ENCODE measurements at regions not wholly inside any gene's neighbourhood (a gene's known extent, or its start where the extent isn't known, plus 50 kb on each side); places are given as distances from the start of the nearest gene placed in this dataset.

- H3K9me3 ChIP-seq (ENCODE audit: control insufficient read depth, insufficient read depth, low read length), result no peaks in the 10 kb centered on the region
- DNase-seq (ENCODE audit: low read depth in 4 of 6, low spot score in 6 of 6), result no peak
- H3K27ac ChIP-seq (ENCODE audit: low read depth, low read length), result no peak overlapping the region
- 96% methylated on average over 5 of the region's 13 CpGs for WGBS (ENCODE audit: insufficient coverage)
- H3K36me3 ChIP-seq (ENCODE audit: control insufficient read depth, insufficient read depth, low read length), result no peaks in the 10 kb centered on the region
- no peak overlapping the region for H3K4me3 ChIP-seq (ENCODE audit: low read depth, low read length)
- no peaks in the 10 kb centered on the region for H3K27me3 ChIP-seq (ENCODE audit: control insufficient read depth, insufficient read depth, low read length)
- H3K4me1 ChIP-seq (ENCODE audit: control insufficient read depth, insufficient read depth, low read length), result no peaks in the 10 kb centered on the region
These were observed 91.9 kb upstream of the FLRT2 start for GRCh38 chr14:85438001-85438400.

- WGBS (ENCODE audit: insufficient coverage), result 79% methylated on average over 4 of the region's 4 CpGs
- Histone ChIP-seq H3K27ac (ENCODE audit: low read depth, low read length) (no peak overlapping the region), H3K27me3 (ENCODE audit: control insufficient read depth, insufficient read depth, low read length) (no peaks in the 10 kb centered on the region), H3K36me3 (ENCODE audit: control insufficient read depth, insufficient read depth, low read length) (no peaks in the 10 kb centered on the region), H3K9me3 (ENCODE audit: control insufficient read depth, insufficient read depth, low read length) (no peaks in the 10 kb centered on the region), H3K4me1 (ENCODE audit: control insufficient read depth, insufficient read depth, low read length) (no peaks in the 10 kb centered on the region), H3K4me3 (ENCODE audit: low read depth, low read length) (no peak overlapping the region)
- DNase-seq (ENCODE audit: low read depth in 4 of 6, low spot score in 6 of 6), result no peak
These were observed 91.4 kb upstream of the FLRT2 start for GRCh38 chr14:85438481-85438942.

GRCh38 chr14:85439696-85440328, 90.1 kb upstream of the FLRT2 start:
- no peaks in the 10 kb centered on the region for H3K9me3 ChIP-seq (ENCODE audit: control insufficient read depth, insufficient read depth, low read length)
- no CpG with 5 or more reads among the region's 4 CpGs for WGBS (ENCODE audit: insufficient coverage)
- no peaks in the 10 kb centered on the region for H3K27me3 ChIP-seq (ENCODE audit: control insufficient read depth, insufficient read depth, low read length)
- H3K36me3 ChIP-seq (ENCODE audit: control insufficient read depth, insufficient read depth, low read length), result no peaks in the 10 kb centered on the region
- no peak for DNase-seq (ENCODE audit: low read depth in 4 of 6, low spot score in 6 of 6)
- no peaks in the 10 kb centered on the region for H3K4me1 ChIP-seq (ENCODE audit: control insufficient read depth, insufficient read depth, low read length)
- no peak overlapping the region for H3K27ac ChIP-seq (ENCODE audit: low read depth, low read length)
- no peak overlapping the region for H3K4me3 ChIP-seq (ENCODE audit: low read depth, low read length)

GRCh38 chr14:85441909-85442643, 87.9 kb upstream of the FLRT2 start:
- Histone ChIP-seq H3K4me1 (ENCODE audit: control insufficient read depth, insufficient read depth, low read length) (no peaks in the 10 kb centered on the region), H3K4me3 (ENCODE audit: low read depth, low read length) (no peak overlapping the region), H3K9me3 (ENCODE audit: control insufficient read depth, insufficient read depth, low read length) (no peaks in the 10 kb centered on the region), H3K27me3 (ENCODE audit: control insufficient read depth, insufficient read depth, low read length) (no peaks in the 10 kb centered on the region), H3K36me3 (ENCODE audit: control insufficient read depth, insufficient read depth, low read length) (no peaks in the 10 kb centered on the region), H3K27ac (ENCODE audit: low read depth, low read length) (no peak overlapping the region)
- DNase-seq (ENCODE audit: low read depth in 4 of 6, low spot score in 6 of 6), result no peak
- no CpG with 5 or more reads among the region's 2 CpGs for WGBS (ENCODE audit: insufficient coverage)

- Histone ChIP-seq H3K27me3 (ENCODE audit: control insufficient read depth, insufficient read depth, low read length) (no peaks in the 10 kb centered on the region), H3K36me3 (ENCODE audit: control insufficient read depth, insufficient read depth, low read length) (no peaks in the 10 kb centered on the region), H3K9me3 (ENCODE audit: control insufficient read depth, insufficient read depth, low read length) (no peaks in the 10 kb centered on the region), H3K27ac (ENCODE audit: low read depth, low read length) (no peak overlapping the region), H3K4me1 (ENCODE audit: control insufficient read depth, insufficient read depth, low read length) (no peaks in the 10 kb centered on the region), H3K4me3 (ENCODE audit: low read depth, low read length) (no peak overlapping the region)
- no CpG with 5 or more reads among the region's 1 CpG for WGBS (ENCODE audit: insufficient coverage)
- no peak for DNase-seq (ENCODE audit: low read depth in 4 of 6, low spot score in 6 of 6)
These were observed 86.9 kb upstream of the FLRT2 start for GRCh38 chr14:85442996-85443395.

DNA sequence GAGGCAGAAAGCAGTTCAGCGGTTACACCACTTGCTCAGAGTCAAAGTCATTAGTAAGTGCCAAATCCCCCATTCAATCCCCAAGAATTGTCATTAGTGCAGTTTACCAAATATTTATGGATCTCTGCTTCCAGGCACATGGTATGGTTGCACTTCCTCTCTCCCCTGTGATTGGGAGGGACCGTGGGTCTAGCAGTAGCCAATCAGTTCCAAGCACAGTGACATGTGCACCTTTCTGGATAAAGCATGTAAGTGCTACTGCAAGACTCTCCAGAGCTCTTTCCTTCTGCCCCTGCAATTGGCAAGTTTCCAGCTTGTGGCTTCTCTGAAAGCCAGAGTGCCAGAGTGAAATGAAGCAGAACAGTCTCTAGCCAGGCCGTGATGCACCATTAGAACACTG, 85.3 kb upstream of the FLRT2 start:
- H3K36me3 ChIP-seq (ENCODE audit: control insufficient read depth, insufficient read depth, low read length), result no peaks in the 10 kb centered on the region
- H3K4me3 ChIP-seq (ENCODE audit: low read depth, low read length), result no peak overlapping the region
- no peak overlapping the region for H3K27ac ChIP-seq (ENCODE audit: low read depth, low read length)

DNA sequence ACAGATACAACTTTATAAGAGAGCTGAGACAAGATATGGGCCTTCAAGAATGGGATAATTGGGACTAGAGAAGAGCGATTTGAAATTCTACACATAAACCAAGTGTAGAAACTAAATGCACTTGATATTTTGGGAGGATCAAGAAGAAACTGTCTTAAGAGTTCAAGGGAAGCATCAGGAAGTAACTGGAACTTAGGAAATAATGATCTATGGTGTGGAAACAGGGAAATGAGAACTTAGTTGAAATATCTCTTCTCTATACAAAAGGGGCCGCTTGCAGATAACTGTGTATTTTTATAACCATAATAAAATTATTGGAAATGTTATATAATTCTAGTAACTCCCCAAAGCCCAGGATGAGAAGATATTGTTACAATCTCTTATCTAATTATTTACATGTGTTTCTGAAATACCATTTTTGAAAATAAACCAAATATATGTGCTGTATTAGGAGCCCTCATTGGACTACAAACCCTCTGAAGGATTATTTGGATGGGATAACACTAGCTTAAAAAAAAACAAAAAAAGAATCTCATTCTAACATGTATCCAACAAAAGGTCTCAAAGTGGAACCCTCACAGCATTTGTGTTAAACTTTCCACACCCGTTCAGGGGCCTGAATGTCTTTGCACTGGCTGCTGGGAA, 84.7 kb upstream of the FLRT2 start:
- DNase-seq (ENCODE audit: low read depth in 4 of 6, low spot score in 6 of 6), result no peak
- Histone ChIP-seq H3K4me3 (ENCODE audit: low read depth, low read length) (no peak overlapping the region), H3K36me3 (ENCODE audit: control insufficient read depth, insufficient read depth, low read length) (no peaks in the 10 kb centered on the region), H3K27ac (ENCODE audit: low read depth, low read length) (no peak overlapping the region), H3K27me3 (ENCODE audit: control insufficient read depth, insufficient read depth, low read length) (no peaks in the 10 kb centered on the region), H3K4me1 (ENCODE audit: control insufficient read depth, insufficient read depth, low read length) (no peaks in the 10 kb centered on the region), H3K9me3 (ENCODE audit: control insufficient read depth, insufficient read depth, low read length) (no peaks in the 10 kb centered on the region)
- 88% methylated on average over 1 of the region's 3 CpGs for WGBS (ENCODE audit: insufficient coverage)

More for the DNA sequence above, 85.3 kb upstream of the FLRT2 start:
- no peaks in the 10 kb centered on the region for H3K9me3 ChIP-seq (ENCODE audit: control insufficient read depth, insufficient read depth, low read length)
- WGBS (ENCODE audit: insufficient coverage), result 100% methylated on average over 1 of the region's 3 CpGs
- H3K4me1 ChIP-seq (ENCODE audit: control insufficient read depth, insufficient read depth, low read length), result no peaks in the 10 kb centered on the region
- DNase-seq (ENCODE audit: low read depth in 4 of 6, low spot score in 6 of 6), result no peak
- no peaks in the 10 kb centered on the region for H3K27me3 ChIP-seq (ENCODE audit: control insufficient read depth, insufficient read depth, low read length)

GRCh38 chr14:85447883-85448282, 82.1 kb upstream of the FLRT2 start:
- WGBS (ENCODE audit: insufficient coverage), result 86% methylated on average over 2 of the region's 2 CpGs

DNA sequence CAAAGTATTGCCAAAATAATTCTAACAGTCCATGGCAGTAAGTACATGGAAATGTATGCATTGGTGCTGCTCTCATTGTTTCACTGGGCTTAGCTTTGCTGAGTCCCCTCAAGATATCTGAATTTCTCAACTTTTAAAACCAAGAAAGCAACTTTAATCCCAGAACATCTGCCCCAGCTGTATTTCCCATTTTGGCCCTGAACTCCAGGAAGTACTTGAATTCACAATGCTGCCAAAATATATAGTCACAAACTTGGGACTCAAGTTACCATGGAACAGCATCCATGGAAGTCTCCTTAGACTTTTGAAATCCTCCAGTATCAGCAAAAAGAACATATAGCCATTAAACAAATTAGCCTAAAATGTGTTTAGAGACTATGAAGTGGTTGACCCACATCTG, 78.5 kb upstream of the FLRT2 start:
- H3K36me3 ChIP-seq (ENCODE audit: control insufficient read depth, insufficient read depth, low read length), result no peaks in the 10 kb centered on the region
- no peaks in the 10 kb centered on the region for H3K4me1 ChIP-seq (ENCODE audit: control insufficient read depth, insufficient read depth, low read length)
- no peak overlapping the region for H3K27ac ChIP-seq (ENCODE audit: low read depth, low read length)
- H3K9me3 ChIP-seq (ENCODE audit: control insufficient read depth, insufficient read depth, low read length), result no peaks in the 10 kb centered on the region
- no peaks in the 10 kb centered on the region for H3K27me3 ChIP-seq (ENCODE audit: control insufficient read depth, insufficient read depth, low read length)
- no peak overlapping the region for H3K4me3 ChIP-seq (ENCODE audit: low read depth, low read length)
- DNase-seq (ENCODE audit: low read depth in 4 of 6, low spot score in 6 of 6), result no peak

More at GRCh38 chr14:85447883-85448282, 82.1 kb upstream of the FLRT2 start:
- no peak for DNase-seq (ENCODE audit: low read depth in 4 of 6, low spot score in 6 of 6)
- Histone ChIP-seq H3K4me1 (ENCODE audit: control insufficient read depth, insufficient read depth, low read length) (no peaks in the 10 kb centered on the region), H3K9me3 (ENCODE audit: control insufficient read depth, insufficient read depth, low read length) (no peaks in the 10 kb centered on the region), H3K4me3 (ENCODE audit: low read depth, low read length) (no peak overlapping the region), H3K27me3 (ENCODE audit: control insufficient read depth, insufficient read depth, low read length) (no peaks in the 10 kb centered on the region), H3K27ac (ENCODE audit: low read depth, low read length) (no peak overlapping the region), H3K36me3 (ENCODE audit: control insufficient read depth, insufficient read depth, low read length) (no peaks in the 10 kb centered on the region)
